T-helper 22 cell (primary cell): ENCODE measurements at regions not wholly inside any gene's neighbourhood (a gene's known extent, or its start where the extent isn't known, plus 50 kb on each side); places are given as distances from the start of the nearest gene placed in this dataset.

ENCODE experiments used
- DNase-seq: peaks from one replicate; pipeline ENCODE4 v3.0.0-alpha.2; 2020; ENCODE audit warnings: low read depth

DNA sequence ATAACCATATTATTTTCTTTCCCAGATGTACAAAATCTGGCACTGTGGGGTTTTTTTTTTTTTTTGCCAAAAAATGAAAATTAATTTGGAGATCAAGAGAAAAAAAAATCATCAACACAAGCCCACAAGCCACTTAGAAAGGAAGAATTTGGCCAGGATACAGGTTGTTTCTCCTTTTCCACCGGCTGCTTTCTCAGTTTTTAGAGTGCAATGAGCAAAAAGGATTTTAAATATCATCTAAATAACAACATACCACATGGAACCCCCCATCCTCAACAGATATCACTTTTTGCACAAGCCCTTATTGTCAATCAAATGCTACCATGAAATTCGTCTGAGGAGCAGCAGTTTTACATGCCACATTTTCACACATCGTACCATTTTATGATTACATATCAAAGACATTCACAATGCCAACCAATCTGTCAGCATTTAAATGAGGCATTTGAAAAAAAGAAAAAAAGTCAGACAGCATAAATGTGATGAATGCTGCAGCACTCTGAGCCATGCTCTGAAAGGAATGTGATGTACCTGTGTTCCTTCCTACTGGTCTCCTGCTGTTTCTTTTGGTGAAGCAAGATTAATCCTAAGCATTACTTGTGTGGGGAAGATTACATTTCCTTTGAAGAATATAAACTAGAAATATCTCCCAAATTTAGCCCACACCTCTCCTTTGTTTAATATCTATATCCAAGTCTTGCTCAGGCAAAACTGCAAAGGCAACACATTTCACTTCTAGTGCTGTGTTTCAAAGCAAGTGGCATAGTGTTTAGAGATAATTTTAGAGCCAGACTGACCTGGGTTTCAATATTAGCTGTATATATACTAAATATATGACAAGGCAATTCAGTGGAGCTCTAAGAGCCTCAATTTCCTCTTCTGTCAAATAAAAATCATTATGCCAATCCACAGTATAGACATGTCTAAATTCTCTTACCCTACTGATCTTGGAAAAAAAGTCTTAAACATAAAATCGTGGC is 391.3 kb downstream of the CMPK2 start:
- DNase-seq, result no peak

- no peak for DNase-seq
Measured at GRCh38 chr2:6475155-6475940, 390.4 kb downstream of the CMPK2 start.

DNA sequence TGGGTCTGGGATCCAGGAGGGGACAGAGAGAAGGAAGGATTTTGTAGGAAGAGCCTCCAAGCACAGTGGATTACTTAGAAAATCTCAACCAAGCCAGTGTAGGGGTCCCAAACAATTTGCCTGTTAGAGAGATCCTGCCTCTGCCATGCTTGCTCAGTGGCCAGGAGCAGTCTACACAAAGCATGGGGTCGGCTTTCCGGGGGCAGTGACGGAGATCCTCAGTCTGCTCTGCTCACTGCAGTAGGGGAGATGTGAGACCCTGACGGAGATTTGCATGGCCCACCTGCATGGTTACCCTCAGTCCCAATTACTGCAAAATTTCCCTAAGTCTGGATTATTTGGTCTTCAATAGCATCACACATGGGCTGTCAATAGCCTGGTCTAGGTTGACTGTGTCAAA is 385.2 kb downstream of the CMPK2 start:
- DNase-seq, result no peak

DNA sequence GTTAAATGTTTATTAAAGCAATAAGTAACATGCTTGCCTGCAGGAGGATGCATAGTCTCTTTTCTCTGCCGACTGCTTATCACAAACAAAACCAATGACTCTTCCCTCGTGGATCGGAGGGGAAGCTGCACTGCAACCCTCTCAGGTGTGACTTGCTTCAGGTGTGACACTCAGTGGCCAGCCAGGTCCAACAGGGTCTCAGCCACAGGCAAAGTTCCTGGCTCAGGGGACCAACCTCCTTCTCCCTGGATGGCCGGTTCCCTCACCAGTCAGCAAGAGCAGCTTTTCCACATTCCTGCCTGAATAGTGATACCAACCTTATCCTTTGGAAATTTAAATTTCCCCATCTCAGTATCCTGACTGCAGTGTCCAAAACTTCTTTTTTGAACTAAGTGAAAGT is 383.5 kb downstream of the CMPK2 start:
- no peak for DNase-seq

- DNase-seq, result no peak
Measured at GRCh38 chr2:6487765-6488164, 377.9 kb downstream of the CMPK2 start.

DNA sequence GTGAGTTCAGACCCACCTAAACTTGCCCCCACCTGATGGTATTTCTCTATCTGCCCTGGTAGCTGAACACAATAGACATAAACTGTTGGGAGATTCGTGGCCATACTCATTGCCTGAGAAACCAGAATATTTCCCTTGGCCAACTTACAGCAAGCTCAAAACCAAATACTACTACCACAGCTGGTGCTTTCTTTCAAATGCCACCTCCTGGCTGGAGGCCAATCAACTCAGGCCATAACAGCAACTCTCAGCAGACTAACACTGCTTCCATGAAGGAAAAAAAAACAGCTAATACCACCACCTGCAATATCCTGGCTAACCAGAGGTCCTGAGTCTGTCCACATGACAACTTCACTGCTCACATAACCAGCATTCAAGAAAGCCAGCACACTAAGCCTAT is 373.1 kb downstream of the CMPK2 start:
- no peak for DNase-seq

DNA sequence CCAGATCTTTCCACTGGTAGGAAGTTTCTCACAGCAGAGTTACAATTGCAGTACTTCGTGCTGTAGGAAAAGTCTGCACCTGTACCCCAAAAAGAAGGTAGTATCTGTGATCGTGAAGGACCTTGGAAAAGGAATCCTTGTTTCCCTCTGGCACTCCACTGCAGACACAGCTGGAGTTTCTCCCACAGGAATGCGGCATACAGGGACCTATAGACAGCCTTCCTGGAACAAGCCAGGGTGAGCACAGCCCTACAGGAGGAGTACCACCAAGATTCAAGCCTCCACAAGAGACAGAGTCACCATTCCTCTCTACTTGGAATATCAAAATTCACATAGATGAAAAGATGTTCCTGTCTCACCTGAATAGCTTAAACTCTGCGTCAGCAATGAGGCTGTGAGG is 372.4 kb downstream of the CMPK2 start:
- DNase-seq, result no peak

- DNase-seq, result no peak
Measured at GRCh38 chr2:6493669-6494068, 372.0 kb downstream of the CMPK2 start.

DNA sequence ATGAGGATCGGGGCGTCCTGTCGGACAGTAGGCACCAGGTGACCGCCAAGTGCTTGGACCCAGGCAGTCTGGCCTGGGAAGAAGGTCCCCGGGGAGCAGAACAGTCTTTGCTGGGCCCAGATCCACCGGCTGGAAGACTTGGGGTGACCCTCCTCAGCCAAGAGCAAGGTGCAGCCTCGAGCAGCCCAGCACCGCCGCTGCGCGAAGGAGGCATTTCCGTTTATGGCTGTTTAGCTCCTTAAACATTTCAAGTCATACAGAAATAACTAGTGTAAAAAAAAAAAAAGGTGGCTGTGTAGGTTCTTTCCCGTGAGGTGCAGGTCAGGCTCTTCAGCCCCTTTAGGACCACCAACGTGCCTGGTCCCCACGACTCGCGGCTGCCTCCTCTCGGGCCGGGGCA is 370.2 kb downstream of the CMPK2 start:
- no peak for DNase-seq

GRCh38 chr2:6496376-6496775 is 369.3 kb downstream of the CMPK2 start:
- no peak for DNase-seq

DNA sequence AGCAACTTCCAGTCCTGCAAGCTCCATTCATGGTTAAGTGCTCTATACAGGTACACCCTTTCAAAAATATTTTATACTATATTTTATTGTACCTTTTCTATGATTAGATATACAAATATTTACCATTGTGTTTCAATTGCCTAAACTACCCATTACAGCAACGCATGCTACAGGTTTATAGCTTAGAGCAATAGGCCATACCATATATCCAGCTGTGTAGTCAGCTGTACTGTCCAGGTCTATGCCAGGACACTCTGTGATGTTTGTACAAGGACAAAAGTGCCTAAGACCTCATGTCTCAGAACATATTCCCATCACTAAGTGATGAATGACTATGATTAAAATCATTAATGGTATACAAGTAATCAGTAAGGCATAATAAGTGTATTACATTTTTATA is 368.7 kb downstream of the CMPK2 start:
- no peak for DNase-seq

DNA sequence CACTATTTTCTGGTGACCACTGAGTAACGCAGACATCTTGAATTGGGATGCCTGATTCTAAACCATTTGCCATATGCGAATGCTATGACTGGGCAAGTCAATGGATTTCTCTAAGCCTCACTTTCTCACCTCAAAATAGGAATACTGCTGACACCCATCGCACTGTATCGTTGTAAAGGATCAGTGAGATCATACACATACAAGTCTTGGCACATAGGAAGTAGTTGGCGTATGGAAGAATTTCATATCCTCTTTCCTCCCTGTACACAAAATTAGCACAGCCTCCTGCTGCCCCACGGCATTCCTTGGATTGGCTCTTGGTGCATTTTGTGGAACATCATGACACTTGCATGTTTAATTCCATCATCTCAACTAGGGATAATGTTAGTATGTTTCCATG is 366.9 kb downstream of the CMPK2 start:
- DNase-seq, result no peak

DNA sequence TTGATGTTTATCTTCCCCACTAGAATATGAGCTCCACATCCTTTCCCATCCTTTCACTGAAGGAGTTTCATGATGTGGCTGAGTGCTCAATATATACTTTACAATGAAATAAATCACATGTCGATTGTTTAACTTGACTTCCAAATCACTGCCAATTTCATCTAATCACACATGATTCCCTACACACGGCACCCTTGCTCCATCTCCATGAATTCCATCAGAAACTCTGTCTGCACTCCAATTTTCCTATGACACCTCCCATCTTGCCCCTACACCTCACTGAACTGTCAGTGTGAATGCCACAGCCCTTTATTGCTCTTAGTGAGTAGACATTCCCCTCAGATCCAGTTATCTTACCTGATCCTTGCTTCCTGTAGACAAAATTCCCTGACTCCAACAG is 366.0 kb downstream of the CMPK2 start:
- no peak for DNase-seq

DNA sequence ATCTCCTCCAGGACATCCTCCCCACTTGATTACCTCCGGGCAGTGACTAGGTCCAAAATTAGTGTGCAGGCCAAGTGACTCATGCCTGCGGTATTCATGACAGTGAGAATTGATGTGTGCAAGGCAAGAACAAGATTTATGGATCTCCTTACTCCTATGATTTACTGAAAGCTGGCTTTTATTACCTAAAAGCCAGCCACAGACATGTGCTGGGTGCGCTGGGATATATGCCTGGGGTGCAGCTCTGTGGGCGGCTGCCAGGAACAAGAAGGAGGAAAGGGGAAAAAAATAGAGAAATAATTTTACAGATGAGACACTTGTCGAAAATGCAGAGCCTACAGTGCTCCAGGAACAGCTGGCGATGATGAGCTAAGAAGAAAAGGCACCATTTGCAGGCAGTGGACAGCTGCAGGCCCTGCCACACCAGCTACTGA is 359.3 kb downstream of the CMPK2 start:
- DNase-seq, result no peak

DNA sequence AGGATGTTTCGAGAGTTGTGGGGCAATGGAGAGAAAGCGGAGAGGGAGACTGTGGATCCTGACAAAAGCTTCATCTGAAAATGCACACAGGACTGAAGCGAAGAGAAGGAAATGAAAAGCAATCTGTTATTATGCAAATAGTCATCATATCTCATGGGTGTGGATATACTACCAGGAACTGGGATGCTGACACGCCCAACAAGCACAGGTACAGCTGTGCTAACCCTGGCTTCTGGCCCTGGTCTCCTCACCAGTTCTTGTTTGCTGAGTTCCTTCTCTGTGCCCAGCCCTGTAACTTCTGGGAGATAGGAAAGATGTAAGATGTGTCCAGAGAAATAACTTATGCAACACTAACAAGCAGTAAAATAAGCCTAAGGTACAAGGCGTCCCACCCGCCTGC is 358.8 kb downstream of the CMPK2 start:
- no peak for DNase-seq

GRCh38 chr2:6510532-6510931 is 355.2 kb downstream of the CMPK2 start:
- no peak for DNase-seq

GRCh38 chr2:6512589-6512988 is 353.1 kb downstream of the CMPK2 start:
- DNase-seq, result no peak

DNA sequence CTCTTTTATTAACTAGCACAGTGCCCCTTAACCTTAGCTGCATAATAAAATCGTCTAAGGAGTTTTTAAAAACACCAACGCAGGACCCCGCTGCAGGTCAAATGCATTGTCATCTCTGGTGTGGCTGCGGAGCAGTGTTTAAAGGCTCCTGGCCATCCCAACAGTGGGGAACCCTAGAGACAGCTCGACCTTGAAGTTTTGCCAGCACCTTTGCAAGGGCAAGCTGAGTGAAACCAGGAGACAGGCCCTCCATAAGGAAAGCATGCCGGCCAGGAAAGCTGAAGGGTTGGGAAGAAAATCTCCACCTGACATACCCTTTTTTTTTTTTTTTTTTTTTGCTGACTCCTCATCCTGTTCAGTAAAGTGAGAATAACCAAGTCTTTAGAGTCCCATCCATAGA is 349.0 kb downstream of the CMPK2 start:
- DNase-seq, result no peak

DNA sequence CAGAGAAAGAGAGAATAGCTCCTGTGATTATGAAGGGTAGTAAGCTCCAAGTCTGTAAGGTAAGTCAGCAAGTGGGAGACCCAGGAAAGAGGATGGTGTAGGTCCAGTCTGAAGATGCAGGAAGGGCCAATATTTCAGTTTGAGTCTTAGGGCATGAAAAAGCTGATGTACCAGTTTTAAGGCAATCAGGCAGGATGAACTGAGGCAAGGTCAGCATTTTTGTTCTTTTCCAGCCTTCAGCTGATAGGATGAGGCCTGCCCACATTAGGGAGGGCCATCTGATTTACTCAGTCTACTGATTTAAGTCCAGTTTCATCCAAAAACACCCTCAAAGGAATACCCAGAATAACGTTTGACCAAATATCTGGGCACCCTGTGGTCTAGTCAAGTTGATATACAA is 347.3 kb downstream of the CMPK2 start:
- DNase-seq, result no peak

GRCh38 chr2:6523476-6523875 is 342.2 kb downstream of the CMPK2 start:
- DNase-seq, result no peak

DNA sequence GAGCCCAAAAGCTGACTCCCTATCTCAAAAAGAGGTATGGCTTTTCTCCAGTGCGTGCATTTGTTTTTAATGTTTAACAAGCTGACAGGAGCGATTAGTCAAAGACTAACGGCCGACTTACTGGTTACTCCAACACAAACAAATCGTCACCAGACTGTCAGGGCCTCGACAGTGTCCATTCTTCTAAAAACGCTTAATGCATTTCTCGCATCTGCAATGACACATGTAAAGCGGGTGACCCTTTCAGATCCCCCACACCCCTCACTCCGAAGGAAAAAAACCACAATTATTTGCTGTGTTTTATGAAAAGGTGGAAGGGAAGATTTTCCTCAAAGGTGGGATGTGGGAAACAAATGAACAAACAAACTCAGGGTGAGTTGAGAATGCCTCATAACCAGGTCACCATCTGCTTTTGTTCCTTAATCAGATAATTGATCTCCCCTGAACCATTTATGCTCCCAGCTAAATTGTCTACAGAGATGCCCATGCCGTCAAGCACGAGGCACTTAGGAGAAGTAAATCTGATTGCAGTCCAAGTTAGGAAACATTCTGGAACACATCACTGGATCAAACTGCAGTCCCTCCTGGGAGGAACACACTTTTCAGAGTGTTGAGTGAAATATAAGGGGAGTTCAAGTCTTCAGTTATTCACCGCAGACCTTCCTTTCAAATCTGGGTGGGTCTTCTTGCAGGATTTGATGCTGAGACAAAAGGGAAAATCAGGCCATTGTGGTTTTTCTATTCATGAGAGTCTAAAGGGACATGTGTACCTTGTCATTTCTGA is 340.8 kb downstream of the CMPK2 start:
- DNase-seq, result no peak

DNA sequence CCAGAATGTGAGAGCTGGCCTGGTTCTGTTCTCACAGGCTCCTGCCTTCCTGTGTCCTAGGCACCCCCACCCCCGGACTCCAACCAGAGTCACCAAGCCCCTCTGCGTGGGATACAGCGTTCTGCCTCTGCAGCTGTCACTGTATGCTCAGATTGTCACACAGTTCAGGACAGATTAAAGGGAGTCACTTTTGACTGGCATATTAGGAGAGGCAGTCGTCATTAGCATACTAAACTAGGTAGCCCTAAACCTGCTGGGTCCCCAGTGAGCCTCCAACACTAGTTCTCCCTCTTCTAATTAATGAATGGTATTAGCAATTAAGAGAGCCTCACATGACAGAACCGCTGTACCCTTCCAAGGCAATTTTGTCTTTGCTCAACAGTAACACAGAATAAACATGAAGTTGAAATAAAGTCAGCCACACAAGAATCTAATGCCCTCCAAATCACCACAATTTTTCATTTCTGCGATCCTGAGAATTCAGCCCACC is 340.2 kb downstream of the CMPK2 start:
- DNase-seq, result no peak
